ENCODE measurements at regions not wholly inside any gene's neighbourhood (a gene's known extent, or its start where the extent isn't known, plus 50 kb on each side); places are given as distances from the start of the nearest gene placed in this dataset.

- H3K4me2 ChIP-seq (ENCODE audit: insufficient read depth, low read length) = no peak overlapping the region
- no peak for DNase-seq (ENCODE audit: insufficient read length, low spot score, missing footprints)
- H3K4me3 ChIP-seq (ENCODE audit: insufficient read depth, low read length) = no peak overlapping the region
- TF ChIP-seq CTCF (IDR thresholded peaks at IDR 0.05; ENCODE audit: extremely low read depth, low read depth, low read length) = no peak
- no peaks in the 10 kb centered on the region for H4K20me1 ChIP-seq (ENCODE audit: insufficient read depth, low read length)
- no peaks in the 10 kb centered on the region for H3K79me2 ChIP-seq (ENCODE audit: insufficient read depth, low read length)
- no peaks in the 10 kb centered on the region for H3K36me3 ChIP-seq (ENCODE audit: insufficient read depth, low read length)
- H3K4me1 ChIP-seq (ENCODE audit: insufficient read depth, low read length) = no peaks in the 10 kb centered on the region
- no peak overlapping the region for H2AFZ ChIP-seq (ENCODE audit: low read length)
- H3K27me3 ChIP-seq (ENCODE audit: insufficient read depth, low read length) = no peaks in the 10 kb centered on the region
- no peak overlapping the region for H3K27ac ChIP-seq (ENCODE audit: low read depth, low read length)
- H3K9me3 ChIP-seq (ENCODE audit: low read depth, low read length) = no peaks in the 10 kb centered on the region
Measured at GRCh38 chr6:49155316-49155715, 307.7 kb downstream of the MMUT start.

- no peak for TF ChIP-seq CTCF (IDR thresholded peaks at IDR 0.05; ENCODE audit: extremely low read depth, low read depth, low read length)
- Histone ChIP-seq H3K27ac (ENCODE audit: low read depth, low read length) (no peak overlapping the region), H3K4me3 (ENCODE audit: insufficient read depth, low read length) (no peak overlapping the region), H3K27me3 (ENCODE audit: insufficient read depth, low read length) (no peaks in the 10 kb centered on the region), H3K4me2 (ENCODE audit: insufficient read depth, low read length) (no peak overlapping the region), H4K20me1 (ENCODE audit: insufficient read depth, low read length) (no peaks in the 10 kb centered on the region), H3K79me2 (ENCODE audit: insufficient read depth, low read length) (no peaks in the 10 kb centered on the region), H2AFZ (ENCODE audit: low read length) (no peak overlapping the region), H3K4me1 (ENCODE audit: insufficient read depth, low read length) (no peaks in the 10 kb centered on the region), H3K36me3 (ENCODE audit: insufficient read depth, low read length) (no peaks in the 10 kb centered on the region), H3K9me3 (ENCODE audit: low read depth, low read length) (no peaks in the 10 kb centered on the region)
- no peak for DNase-seq (ENCODE audit: insufficient read length, low spot score, missing footprints)
Measured at GRCh38 chr6:49151957-49152356, 311.1 kb downstream of the MMUT start.

GRCh38 chr6:49151461-49151860 lies 311.6 kb downstream of the MMUT start:
- Histone ChIP-seq H3K79me2 (ENCODE audit: insufficient read depth, low read length) (no peaks in the 10 kb centered on the region), H4K20me1 (ENCODE audit: insufficient read depth, low read length) (no peaks in the 10 kb centered on the region), H2AFZ (ENCODE audit: low read length) (no peak overlapping the region), H3K27me3 (ENCODE audit: insufficient read depth, low read length) (no peaks in the 10 kb centered on the region), H3K4me1 (ENCODE audit: insufficient read depth, low read length) (no peaks in the 10 kb centered on the region), H3K4me3 (ENCODE audit: insufficient read depth, low read length) (no peak overlapping the region), H3K9me3 (ENCODE audit: low read depth, low read length) (no peaks in the 10 kb centered on the region), H3K36me3 (ENCODE audit: insufficient read depth, low read length) (no peaks in the 10 kb centered on the region), H3K27ac (ENCODE audit: low read depth, low read length) (no peak overlapping the region), H3K4me2 (ENCODE audit: insufficient read depth, low read length) (no peak overlapping the region)
- no peak for DNase-seq (ENCODE audit: insufficient read length, low spot score, missing footprints)
- no peak for TF ChIP-seq CTCF (IDR thresholded peaks at IDR 0.05; ENCODE audit: extremely low read depth, low read depth, low read length)

- H3K36me3 ChIP-seq (ENCODE audit: insufficient read depth, low read length) = no peaks in the 10 kb centered on the region
- H4K20me1 ChIP-seq (ENCODE audit: insufficient read depth, low read length) = no peaks in the 10 kb centered on the region
- no peak overlapping the region for H2AFZ ChIP-seq (ENCODE audit: low read length)
Measured at GRCh38 chr6:49151033-49151432, 312.0 kb downstream of the MMUT start.

More at GRCh38 chr6:49151033-49151432, 312.0 kb downstream of the MMUT start:
- H3K9me3 ChIP-seq (ENCODE audit: low read depth, low read length) = no peaks in the 10 kb centered on the region
- H3K27me3 ChIP-seq (ENCODE audit: insufficient read depth, low read length) = no peaks in the 10 kb centered on the region
- H3K4me3 ChIP-seq (ENCODE audit: insufficient read depth, low read length) = no peak overlapping the region
- H3K4me2 ChIP-seq (ENCODE audit: insufficient read depth, low read length) = no peak overlapping the region
- DNase-seq (ENCODE audit: insufficient read length, low spot score, missing footprints) = no peak
- H3K79me2 ChIP-seq (ENCODE audit: insufficient read depth, low read length) = no peaks in the 10 kb centered on the region
- TF ChIP-seq CTCF (IDR thresholded peaks at IDR 0.05; ENCODE audit: extremely low read depth, low read depth, low read length) = no peak
- H3K27ac ChIP-seq (ENCODE audit: low read depth, low read length) = no peak overlapping the region
- H3K4me1 ChIP-seq (ENCODE audit: insufficient read depth, low read length) = no peaks in the 10 kb centered on the region

Data from osteoblast (primary cell).